GM12875 (cell line): ENCODE measurements at regions not wholly inside any gene's neighbourhood (a gene's known extent, or its start where the extent isn't known, plus 50 kb on each side); places are given as distances from the start of the nearest gene placed in this dataset.

ENCODE experiments used
- H3K4me3 ChIP-seq: one replicate; pipeline ENCODE4 v1.5.1; 2011; ENCODE audit warnings: low read depth, low read length, control low read depth
- TF ChIP-seq, protein P1 (sequence below): IDR thresholded peaks from 2 replicates; pipeline ENCODE4 v1.5.1; 2011; ENCODE audit warnings: low read depth, mild to moderate bottlenecking, control low read depth, inconsistent platforms, low read length, moderate library complexity, borderline replicate concordance; ENCODE audit not compliant: insufficient read depth

DNA sequence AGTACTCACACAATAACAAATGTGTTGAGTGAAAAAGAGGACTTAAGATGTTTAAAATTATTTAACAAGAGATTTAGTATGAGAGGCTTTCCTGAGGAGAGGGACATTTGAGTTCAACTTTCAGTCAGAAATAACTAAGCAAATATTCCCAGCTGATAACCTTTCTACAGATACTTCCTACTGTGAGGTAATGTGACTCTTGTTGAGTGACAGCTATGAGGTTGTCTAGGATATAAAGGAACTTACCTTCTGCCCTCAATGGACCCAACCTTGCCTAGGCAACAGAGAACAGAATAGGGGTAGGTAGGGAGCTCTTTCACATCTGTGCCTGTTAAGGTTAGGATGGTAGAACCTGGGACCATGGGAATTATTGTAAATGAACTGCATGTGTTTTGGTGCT, 54.7 kb downstream of the GLUD2 start:
- H3K4me3 ChIP-seq: no peak overlapping the region
- TF ChIP-seq, protein P1, sequence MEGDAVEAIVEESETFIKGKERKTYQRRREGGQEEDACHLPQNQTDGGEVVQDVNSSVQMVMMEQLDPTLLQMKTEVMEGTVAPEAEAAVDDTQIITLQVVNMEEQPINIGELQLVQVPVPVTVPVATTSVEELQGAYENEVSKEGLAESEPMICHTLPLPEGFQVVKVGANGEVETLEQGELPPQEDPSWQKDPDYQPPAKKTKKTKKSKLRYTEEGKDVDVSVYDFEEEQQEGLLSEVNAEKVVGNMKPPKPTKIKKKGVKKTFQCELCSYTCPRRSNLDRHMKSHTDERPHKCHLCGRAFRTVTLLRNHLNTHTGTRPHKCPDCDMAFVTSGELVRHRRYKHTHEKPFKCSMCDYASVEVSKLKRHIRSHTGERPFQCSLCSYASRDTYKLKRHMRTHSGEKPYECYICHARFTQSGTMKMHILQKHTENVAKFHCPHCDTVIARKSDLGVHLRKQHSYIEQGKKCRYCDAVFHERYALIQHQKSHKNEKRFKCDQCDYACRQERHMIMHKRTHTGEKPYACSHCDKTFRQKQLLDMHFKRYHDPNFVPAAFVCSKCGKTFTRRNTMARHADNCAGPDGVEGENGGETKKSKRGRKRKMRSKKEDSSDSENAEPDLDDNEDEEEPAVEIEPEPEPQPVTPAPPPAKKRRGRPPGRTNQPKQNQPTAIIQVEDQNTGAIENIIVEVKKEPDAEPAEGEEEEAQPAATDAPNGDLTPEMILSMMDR: no peak

DNA sequence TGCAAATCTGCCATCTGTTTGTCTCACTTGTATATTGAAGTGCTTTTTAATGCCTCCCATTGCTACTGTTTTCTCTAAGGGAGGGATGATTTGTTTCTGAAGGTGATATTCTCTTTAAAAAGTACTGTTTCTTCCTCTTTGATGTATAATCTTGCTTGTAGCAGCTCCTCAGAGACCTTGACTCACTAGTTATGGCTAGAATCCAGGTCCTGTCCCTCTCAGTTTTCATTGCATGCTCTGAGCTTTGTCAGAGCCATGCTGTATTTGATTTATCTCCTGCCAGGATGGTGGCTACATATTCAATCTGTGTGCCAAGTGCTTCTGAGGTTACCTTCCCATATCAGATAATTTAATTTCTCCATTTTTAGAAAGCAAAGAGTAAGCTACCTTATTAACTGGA, 56.0 kb downstream of the GLUD2 start:
- H3K4me3 ChIP-seq: no peak overlapping the region
- TF ChIP-seq, protein P1: no peak

DNA sequence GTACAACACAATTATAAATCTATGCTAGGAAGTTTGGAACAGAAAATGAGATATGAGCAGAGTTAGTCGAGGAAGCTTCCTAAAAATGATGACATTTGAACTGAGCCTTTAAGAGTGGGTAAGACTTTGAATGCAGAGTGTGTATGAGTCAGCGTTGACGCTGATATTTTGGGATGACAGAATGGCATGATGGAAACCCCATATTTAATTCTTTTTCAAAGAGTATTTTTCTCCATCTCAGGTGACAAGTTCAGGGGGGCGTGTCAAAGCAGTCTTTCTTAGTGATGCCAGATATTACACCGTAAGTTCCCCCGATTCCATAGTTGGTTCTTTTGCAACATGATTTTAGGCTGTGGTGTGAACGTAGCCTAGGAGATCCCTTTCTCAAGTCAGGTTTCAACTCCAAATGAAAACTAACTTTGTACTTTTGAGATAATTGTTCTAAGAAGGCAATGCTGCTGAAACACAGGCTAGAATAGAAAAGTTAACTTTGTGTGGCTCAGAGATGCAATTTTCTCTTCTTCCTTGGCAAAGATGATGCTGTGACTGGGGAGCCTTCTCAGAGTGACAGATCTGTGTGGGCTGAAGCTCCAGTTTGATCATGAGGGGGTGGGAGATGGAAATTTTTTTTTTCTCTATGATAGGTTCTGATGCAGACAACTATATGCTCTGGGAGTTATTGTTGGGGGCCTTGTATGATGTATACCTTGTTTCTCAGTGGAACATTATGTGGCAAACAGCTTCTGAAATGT, 59.2 kb downstream of the GLUD2 start:
- no peak overlapping the region for H3K4me3 ChIP-seq
- TF ChIP-seq, protein P1: no peak

DNA sequence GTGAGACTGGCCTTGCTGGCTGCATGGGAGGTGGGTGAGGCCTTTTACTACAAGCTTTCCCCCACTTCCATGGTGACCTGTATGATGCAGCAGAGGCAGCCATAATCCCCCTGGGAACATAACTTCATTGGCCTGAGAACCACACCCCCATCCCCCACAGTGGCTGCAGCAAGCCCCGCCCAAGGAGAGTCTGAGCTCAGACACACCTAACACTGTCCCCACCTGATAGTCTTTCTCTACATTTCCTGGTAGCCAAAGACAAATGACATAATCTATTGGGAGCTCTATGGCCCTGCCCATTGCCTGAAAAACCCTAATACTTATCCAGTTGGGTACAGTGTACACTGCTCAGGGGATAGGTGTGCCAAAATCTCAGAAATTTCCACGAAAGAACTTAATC, 62.6 kb downstream of the GLUD2 start:
- TF ChIP-seq, protein P1: no peak
- H3K4me3 ChIP-seq: no peak overlapping the region

DNA sequence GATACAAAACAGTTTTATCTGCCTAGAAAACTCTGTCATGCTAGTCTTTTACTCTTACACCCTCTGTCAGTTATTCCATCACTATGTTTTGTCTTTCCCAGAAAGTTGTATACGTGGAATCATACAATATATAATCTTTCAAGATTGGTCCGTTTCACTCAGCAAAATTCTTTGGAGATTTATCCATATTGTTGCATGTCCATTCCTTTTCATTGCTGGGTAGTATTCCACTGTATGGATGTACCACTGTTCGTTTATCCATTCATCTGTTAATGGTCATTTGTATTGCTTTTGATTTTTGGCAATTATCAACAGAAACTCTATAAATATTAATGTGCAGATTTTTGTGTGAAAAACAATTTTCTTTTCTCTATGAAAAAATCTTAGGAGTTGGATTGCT, 63.1 kb downstream of the GLUD2 start:
- no peak overlapping the region for H3K4me3 ChIP-seq
- TF ChIP-seq, protein P1: no peak

DNA sequence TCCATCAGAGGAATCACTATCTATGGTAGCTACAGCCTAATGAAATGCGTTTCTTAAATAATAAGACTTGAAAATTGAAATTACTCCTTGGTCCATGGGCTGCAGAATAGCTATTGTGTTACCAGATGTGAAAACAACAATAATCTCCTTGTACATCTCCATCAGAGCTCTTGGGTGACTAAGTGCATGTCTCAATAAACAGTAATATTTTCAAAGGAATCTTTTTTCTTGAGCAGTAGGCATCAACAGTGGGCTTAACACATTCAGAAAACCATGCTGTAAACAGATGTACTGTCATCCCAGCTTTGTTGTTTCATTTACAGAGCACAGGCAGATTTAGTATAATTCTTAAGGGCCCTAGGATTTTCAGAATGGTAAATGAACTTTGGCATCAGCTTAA, 67.3 kb downstream of the GLUD2 start:
- TF ChIP-seq, protein P1: no peak
- no peak overlapping the region for H3K4me3 ChIP-seq

DNA sequence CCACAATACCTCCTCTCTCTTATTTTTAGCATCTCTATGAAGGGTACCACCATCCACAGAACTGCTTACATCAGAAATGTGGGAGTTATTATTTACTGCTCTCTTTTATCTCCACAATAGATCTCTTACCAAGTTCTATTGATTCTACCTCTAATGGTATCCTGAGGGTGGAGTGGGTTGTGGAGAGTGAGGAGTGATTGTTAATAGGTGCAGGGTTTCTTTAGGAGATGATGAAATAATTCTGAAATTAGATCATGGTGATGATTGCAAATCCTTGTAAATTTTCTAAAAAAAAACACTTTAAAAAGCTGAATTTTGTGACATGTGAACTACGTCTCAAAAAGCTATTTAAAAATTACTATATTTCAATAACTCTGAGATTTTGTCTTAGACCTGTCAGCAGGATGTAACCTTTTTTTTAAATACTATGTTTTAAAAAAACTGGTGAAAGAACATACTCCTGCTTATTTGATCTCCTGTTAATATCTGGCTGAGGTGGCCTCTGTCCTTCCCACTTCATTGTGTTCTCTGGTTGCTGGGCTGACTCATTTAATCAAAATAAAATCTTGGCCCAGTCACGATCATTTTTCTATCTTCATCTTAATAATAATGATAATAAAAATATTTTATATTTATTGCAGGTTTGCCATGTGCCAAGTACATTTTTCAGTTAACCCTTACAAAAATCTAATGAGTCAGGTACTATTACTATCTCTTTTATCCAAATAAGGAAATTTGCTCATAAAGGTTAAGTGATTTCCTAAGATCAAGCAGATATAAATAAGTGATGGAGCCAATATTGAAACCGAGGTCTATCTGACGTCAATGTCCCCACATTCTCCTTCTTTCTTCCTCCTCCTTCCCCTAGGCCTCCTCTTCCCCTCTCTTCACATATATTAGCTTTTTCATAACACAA, 73.5 kb downstream of the GLUD2 start:
- TF ChIP-seq, protein P1: no peak
- H3K4me3 ChIP-seq: no peak overlapping the region
